GM12891 (cell line): ENCODE measurements at regions not wholly inside any gene's neighbourhood (a gene's known extent, or its start where the extent isn't known, plus 50 kb on each side); places are given as distances from the start of the nearest gene placed in this dataset.

Experiments used
- PAX5 ChIP-seq: IDR thresholded peaks from 2 replicates; pipeline ENCODE4 v1.6.1; 2011; ENCODE audit warnings: low read length, moderate library complexity, mild to moderate bottlenecking; ENCODE audit not compliant: insufficient read depth, severe bottlenecking
- POLR2A ChIP-seq: IDR thresholded peaks from 2 replicates; pipeline ENCODE4 v1.6.1; 2011; ENCODE audit warnings: low read depth, low read length, control low read depth
- POLR2AphosphoS5 ChIP-seq: IDR thresholded peaks from 2 replicates; pipeline ENCODE4 v1.6.1; 2011; ENCODE audit warnings: low read depth, low read length, control low read depth
- SPI1 ChIP-seq: IDR thresholded peaks from 2 replicates; pipeline ENCODE4 v1.6.1; 2011; ENCODE audit warnings: low read depth, low read length, control low read depth
- TAF1 ChIP-seq: IDR thresholded peaks from 2 replicates; pipeline ENCODE4 v1.6.1; 2011; ENCODE audit warnings: low read depth, low read length, control low read depth

DNA sequence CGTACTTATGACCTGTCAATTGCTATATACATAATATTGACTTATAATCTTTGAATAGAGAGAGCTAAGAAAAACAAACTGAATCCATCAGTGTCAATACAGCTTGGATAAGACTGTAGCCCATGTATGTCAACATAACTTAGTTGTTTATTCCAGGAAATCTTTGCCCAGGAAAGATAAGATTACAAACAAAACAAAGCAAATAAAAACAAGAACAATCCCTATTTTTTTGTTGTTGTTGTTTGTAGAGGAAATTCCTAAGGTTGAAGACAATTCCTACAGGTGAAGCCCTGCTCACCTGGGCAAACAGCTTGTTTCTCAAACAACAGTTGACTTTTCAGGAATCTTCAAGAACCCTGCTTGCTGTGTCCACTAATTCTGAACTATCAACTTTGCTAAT lies 76.0 kb downstream of the HYCC1 start:
- TF ChIP-seq POLR2AphosphoS5, result no peak
- TF ChIP-seq POLR2A, result no peak
- TF ChIP-seq TAF1, result no peak
- no peak for TF ChIP-seq PAX5
- TF ChIP-seq SPI1, result no peak
